Stimulated activated CD4-positive, alpha-beta T cell treated with anti-CD3 and anti-CD28 coated beads, Interleukin-2, amount 100 ng/mL, for 24 hours (primary cell): ENCODE measurements at regions not wholly inside any gene's neighbourhood (a gene's known extent, or its start where the extent isn't known, plus 50 kb on each side); places are given as distances from the start of the nearest gene placed in this dataset.
"Not testable (repeated sequence)": the region's sequence is repeated elsewhere in the genome, so short reads cannot be mapped to it uniquely, and the experiment has no call there.

Experiments
- DNase-seq, 2 donors: peaks; one replicate each; pipeline ENCODE4 v3.0.0-alpha.2; 2020

DNA sequence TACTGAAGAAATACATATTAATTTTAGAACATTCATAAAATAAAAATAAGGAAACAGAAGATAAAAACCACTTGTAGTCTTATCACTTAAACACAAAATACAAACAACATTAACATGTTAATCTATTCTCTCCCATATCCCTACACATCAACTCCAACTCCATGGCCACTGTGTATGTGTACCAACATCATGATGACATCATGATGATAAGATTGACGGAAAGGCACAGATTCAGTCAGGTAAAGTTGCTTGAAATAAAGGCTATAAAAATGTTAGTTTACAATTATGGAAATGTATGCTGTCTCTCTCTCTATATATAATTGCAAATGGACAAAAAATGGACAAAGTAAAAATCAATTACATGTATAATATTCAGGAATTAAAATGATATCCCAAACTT lies 388.5 kb upstream of the UBE2E3 start:
- no peak for DNase-seq

DNA sequence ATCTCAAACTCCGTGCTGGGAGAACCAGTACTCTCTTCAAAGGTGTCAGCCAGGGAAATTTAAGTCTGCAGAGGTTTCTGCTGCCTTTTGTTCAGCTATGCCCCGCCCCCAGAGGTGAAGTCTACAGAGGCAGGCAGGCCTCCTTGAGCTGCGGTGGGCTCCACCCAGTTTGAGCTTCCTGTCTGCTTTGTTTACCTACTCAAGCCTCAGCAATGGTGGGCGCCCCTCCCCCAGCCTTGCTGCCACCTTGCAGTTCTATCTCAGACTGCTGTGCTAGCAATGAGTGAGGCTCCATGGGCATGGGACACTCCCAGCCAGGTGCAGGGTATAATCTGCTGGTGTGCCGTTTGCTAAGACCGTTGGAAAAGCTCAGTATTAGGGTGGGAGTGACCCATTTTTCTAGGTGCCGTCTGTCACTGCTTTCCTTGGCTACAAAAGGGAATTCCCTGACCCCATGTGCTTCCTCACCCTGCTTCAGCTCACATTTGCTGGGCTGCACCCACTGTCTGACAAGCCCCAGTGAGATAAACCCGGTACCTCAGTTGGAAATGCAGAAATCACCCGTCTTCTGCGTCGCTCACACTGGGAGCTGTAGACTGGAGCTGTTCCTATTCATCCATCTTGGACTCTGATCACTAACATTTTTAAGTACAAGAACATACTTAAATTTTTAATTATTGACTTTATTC lies 389.2 kb upstream of the UBE2E3 start:
- not testable (repeated sequence) for DNase-seq

DNA sequence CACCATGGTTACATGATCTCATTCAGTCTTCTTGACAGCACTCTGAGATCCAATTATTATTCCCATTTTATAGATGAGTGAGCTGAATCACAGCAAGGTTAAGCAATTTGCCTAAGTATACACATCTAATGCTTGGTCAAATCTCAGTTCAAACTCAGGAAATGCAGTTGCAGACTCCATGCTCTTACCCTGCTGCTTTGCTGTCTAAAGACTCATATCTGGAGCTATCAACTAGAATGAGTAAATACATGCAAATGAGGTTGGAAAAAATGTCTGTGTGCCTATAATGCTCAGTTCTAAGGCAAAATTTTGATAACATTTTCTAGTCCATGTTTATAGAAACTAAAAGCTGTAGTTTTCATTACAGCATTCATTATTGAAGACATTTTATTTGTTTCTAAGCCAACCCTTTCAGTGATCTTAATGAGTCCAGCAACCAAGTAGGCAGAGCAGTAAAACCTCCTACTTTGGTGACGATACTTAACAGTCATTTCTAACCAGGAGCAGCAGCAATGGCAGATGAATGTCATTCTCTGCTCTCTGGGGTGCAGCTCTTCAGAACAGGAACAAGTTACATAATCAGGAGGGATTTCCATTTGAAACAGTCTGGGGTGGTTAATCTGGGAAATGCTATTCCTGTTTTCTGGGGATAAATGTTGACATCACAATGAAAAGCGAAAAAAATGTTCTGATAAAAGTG lies 396.8 kb upstream of the UBE2E3 start:
- no peak for DNase-seq

DNA sequence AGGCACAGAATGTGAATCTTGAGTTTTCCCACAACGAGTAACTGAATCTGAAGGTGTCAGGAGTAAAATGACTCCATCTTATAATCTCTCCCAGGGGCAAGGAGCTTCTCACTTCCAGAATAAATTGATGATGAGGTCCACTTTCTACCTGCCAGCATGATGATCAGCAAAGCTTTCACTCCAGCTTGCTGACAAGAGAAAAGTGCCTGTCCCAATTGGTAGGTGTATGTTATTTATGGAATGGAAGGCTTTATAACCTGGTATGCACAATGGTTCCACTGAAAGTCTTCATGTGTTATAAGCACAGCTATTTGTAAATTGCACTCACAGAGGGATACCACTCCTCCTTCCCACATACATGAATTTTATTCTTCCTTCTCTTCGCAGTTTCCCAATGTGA lies 401.0 kb upstream of the UBE2E3 start:
- DNase-seq = no peak

DNA sequence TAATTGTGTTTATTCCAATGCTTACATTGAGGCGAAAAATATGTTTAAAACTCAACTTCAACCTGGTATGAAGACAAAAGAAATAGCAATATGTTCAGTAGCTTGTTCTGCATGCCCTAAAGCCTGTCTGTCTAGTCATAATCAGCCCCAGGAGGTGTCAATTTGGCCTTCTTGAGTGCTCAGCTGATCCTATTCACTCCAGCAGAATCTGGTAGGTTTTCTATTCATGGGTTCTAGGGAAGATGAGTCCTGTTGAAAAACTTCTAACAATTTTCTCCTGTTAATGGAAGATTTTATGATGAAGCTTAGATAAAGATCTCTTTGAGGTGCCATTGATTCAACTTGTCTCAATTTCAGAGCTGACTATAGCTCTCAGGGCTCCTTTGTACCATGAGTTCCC lies 402.0 kb upstream of the UBE2E3 start:
- no peak for DNase-seq

DNA sequence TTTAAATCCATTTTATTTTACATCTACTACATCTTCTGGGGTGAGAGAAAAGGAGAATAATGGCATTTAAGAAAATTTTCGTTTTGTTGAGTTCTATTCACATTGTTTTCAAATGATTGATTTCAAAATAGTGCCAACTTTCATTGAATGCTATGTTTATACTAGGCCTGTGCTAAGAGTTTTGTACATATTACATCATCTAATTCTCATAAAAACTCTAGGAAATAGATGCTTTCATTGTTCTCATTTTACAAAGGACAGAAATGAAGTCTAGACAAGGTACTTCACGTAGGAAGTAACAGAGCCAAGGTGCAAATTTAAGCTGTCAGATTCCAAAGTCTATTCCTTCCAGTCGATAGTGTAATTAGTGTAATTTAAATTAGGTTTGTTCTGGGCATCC lies 402.8 kb upstream of the UBE2E3 start:
- no peak for DNase-seq

DNA sequence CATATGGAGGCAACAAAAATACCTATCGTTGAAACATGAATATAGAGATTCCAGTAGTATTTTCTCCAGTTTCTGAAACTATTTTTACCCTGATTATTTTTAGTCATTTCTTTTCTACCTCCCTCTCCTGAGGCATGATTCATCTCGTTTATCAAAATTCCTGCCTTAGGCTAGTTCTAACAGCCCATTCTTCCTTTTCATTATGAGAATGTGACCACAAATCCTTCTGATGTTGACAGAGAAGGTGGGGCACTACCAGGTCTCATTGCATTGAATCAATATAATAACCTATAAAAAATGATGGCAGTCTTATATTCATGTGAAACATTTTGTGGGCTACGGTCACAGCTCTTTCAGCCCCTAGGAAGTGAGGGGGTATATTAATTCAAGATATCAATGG lies 406.5 kb upstream of the UBE2E3 start:
- no peak for DNase-seq

DNA sequence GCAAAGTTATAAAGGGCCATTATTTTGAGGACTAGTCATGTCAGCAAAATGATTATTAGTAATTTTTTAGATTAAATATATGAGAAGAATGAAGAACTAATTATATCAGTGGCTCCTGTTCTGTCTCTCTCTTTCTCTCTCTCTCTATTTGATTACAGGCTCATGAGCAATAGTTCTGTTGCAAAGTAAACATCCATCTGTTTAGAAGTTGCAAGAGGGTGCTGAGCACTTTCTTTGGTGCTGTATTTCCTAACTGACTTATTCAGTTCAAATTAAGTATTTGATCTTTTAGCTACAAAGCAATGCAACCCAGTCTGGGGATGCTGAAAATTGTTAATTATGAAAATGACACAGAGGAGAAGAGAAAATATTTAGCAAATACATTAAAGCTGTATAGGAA lies 408.1 kb upstream of the UBE2E3 start:
- DNase-seq = no peak

DNA sequence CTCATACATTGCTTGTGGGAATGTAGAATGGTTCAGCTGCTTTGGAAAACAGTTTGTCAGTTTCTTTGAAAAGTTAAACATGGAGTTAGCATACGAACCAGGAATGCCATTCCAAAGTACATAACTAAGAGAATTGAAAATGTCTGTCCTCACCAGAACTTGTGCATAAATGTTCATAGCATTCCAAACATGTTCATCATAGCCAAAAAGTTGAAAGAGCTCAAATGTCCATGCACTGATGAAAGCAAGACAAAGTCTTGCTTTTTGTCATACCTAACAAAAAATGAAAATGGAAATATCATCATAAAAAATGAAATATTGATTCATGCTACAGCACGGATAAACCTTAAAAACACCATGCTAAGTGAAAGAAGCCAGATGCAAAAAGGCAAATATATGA lies 408.8 kb upstream of the UBE2E3 start:
- DNase-seq = no peak

DNA sequence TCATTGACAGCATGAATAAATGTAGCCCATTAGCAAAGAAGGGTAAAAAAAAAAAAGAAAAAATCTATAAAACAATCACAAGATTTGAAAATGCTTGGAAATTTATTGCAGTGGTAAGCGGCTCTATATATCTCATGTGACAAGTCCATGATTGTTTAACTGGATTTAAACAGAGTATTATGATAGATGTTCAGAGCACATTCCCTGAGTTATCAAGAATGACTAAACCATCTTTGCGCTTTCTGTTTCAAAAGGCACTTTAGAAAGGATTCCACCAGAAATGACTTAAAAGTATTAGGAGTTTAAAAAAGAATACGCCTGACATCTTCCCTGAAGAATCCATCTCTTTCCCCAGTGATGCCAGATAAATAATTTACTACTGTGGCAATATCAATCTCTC lies 409.5 kb upstream of the UBE2E3 start:
- no peak for DNase-seq

DNA sequence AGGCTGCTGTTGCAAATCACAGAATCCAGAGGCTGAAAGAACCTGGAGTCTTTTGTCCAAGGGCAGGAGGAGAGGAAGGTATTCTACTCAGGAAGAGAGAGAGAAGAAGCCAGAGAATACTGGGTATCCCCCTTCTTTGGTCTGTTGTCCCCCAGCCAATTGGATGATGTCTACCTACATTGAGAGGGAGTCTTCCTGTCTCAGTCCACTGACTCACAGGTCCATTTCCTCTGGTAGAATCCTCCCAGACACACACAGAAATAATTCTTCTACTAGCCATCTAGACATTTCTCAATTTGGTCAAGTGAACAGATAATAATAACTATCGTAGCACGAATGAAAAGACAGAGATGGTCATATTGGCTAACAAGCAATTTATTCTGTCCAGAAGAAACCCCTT lies 416.4 kb upstream of the UBE2E3 start:
- no peak for DNase-seq

DNA sequence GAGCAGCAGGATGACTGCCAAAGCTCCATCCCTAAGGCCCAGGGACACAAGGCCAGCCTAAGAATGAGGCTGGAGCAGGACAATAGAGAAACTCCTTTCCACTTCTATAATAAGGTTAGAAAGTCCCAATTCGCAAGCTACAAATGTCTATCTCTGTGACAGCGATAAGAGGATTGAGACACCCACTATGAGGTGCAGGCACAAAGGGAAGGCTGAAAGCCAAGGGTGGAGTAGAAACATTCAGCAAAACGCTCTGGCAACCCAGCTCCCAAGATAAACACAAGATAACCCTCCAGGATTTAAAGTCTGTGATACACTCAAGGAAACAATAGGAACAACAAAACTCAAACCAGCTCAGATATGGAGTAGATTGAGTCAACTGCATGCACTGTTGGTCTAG lies 418.0 kb upstream of the UBE2E3 start:
- DNase-seq = no peak

DNA sequence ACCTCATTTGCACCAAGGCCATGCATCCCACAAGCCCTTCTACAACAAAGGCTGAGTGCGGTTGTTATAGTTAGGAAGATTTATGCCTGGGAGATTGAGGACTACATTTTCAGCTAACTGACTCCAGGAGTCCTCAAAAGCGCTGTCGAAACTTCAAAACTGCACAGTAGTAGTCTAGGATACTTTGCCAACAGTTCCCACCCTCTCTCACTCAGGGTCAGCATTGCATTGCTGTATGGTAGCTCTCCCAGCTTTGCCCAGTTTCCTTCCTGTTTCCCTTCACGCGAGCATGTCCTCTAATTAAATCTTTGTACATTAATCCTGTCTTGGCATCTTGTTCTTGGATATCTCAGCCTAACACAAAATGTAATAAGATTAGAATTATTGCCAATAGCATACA lies 420.6 kb upstream of the UBE2E3 start:
- no peak for DNase-seq

DNA sequence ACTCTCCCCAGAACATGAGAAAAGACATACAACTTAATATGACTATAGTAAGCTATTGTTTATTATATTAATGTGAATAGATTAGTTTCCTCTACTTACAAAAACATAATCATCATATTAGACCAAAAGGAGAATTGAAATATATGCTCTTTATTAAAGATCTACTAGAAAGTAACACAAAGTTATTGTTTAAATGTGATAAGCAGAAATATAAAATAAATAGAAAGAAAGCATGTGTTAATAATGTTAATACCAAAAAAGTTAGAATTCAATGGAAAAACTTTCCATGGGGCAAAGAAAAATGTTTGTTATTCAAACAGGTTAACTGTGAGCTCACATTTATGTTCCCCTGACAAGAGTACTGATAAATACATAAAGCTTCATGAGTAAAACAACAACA lies 421.4 kb upstream of the UBE2E3 start:
- DNase-seq = no peak

DNA sequence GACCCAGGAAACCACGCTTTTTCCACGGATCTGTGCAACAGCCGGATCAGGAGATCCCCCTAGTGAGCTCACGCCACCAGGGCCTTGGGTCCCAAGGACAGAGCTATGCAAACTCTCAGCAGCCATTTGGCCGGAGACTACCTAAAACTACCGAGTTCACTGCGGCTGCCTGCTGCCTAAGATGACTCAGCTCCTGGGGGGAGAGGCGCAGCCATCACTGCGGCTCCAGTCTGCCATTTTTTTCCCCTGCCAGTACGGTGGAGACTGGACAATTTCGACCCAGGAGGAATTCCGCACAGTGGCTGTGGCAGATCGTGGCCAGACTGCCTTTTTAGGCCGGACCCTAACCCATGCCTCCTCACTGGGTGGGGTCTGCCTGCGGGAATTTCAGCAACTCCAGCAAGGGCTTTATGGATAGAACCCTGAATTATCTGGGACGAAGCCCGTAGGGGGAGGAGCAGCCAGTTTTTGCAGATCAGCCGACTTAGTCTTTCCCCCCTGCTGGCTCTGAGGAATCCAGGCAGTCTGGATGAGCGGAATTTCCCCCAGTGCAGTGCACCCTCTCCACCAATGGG lies 424.9 kb upstream of the UBE2E3 start:
- no peak for DNase-seq

DNA sequence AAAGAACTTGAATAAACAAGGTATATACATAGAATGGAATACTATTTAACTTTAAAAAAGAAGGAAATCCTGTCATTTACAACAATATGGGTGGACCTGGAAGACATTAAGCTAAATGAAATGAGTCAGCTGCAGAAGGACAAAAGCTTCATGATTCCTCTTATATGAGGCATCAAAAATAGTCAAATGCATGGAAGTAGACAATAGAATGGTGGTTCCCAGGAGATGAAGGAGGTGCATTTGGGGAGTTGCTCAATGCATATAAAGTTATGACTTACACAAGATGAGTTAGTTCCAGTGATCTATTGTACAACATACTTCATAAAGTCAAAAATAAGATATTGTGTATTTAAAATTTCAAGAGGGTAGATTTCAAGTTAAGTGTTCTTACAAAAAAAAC lies 426.1 kb upstream of the UBE2E3 start:
- no peak for DNase-seq

DNA sequence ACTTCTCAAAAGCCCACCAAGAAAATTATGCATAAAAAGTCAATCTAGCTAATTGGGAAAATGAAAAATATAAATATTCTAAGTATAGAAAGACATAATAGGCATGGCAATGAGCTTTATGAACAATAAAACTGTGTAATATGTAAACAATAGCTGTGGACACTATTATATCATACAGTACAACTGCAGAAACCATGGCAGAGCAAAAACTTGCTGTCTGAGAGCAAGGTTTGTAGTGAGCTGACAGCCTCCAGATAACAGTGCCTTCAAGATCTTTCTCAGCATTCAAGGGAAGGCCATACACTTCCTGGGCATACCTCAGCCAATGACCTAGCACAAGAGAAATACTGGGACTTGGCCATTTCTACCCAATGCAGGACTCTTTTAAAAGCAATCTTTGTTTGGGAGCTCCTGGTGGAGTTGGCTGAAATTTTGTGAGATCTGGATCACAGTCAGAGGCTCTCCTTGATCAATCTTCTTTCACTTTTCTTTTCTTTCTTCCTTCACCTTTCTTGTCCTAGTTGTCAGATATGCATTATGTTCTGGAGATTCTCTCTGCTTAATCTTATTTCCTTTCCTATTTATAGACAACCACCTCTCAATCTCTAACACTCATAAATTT lies 427.2 kb upstream of the UBE2E3 start:
- DNase-seq = no peak

DNA sequence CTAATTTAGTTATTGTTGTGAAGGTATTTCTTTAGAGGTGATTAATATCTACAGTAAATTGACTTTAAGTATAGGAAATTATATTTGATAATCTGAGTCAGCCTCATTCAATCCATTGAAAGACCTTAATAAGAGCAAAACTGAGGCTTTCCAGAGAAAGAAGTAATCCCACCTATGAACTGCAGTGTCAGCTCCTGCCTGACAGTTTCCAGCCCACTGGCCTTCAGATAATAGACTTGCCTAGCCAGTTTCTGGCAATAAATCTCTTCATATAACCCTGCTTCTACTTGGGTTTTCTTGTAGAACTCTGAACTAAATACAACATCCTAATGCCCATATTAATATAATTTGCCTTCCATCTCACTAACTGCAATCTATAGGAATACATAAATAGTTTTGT lies 437.9 kb upstream of the UBE2E3 start:
- no peak for DNase-seq

DNA sequence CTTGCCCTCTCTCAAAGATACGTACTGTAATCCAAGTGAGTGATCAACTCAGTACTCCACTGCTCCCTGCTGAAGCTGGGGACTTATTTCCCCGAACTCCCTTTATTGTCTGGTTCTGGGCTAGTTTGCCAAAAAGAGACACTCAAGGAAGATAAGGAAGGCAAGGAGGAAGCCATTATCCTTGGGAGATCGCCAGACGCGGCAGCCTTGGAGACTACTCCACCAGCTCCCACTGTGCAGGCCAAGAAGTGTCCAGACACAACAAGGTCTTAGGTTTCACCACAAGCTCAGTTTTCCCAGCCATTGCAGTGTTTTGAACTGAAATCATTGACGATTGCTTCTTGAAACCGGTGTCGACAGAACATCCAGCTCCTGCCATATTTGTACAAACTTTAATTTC lies 439.6 kb upstream of the UBE2E3 start:
- no peak for DNase-seq

DNA sequence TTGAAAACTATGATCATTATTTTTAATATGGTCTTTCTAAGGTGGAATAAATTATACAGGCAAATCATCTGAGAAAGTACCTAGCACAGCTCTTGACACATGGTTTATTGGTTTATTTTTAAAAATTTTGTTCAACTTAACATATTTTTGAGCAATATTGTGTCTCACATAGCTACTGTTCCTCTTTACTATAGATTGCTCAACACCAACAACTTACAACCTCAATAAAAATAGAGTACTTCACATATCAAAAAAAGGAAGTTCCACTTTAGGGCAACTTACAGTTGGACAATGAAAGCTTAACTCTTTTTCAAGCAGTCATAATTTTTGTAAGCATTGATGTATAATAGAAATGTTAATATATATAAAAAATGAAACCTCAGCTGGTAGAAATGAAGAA lies 440.9 kb upstream of the UBE2E3 start:
- DNase-seq = no peak

DNA sequence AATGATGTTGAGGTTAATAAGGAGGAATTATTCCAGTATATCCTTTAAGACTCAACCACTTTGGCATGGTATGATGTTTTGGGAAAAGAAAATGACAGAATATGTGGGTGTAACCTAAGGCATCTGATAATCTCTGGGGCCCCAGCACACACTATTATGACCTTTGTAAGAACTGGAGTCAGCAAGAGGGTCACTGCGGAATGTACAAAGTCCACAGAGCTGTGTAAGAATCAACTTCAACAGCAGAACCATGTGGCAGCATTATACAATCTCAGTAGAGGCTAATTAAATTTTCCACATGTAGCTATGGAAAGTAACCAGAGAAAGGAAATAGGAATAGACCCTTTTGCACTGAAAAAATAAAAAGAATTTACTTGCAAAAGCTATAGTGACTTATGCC lies 445.1 kb upstream of the UBE2E3 start:
- DNase-seq = no peak

DNA sequence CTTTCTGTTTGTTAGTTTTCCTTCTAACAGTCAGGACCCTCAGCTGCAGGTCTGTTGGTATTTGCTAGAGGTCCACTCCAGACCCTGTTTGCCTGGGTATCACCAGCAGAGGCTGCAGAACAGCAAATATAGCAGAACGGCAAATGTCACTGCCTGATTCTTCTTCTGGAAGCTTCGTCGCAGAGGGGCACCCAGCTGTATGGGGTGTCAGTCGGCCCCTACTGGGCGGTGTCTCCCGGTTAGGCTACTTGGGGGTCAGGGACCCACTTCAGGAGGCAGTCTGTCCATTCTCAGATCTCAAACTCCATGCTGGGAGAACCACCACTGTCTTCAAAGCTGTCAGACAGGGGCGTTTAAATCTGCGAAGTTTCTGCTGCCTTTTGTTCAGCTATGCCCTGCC lies 448.6 kb upstream of the UBE2E3 start:
- not testable (repeated sequence) for DNase-seq

DNA sequence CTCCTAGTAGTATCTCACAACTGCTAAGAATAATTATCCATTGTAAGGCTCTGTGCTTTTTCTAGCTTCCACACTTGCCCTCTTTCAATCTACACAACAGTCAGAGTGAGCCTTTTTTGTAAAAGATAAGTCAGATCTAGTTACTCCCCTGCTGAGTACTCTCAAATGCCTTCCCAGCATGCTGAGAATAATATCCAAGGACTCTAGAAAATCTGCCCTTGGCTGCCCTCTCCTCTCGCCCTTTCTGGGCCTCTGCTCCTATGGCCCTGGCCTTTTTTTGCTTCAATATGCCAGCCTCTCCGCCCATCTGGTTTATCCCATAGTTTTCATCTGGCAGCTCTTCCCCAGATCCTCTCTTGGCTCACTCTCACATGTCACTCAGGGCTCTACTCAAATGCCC lies 455.9 kb upstream of the UBE2E3 start:
- no peak for DNase-seq

DNA sequence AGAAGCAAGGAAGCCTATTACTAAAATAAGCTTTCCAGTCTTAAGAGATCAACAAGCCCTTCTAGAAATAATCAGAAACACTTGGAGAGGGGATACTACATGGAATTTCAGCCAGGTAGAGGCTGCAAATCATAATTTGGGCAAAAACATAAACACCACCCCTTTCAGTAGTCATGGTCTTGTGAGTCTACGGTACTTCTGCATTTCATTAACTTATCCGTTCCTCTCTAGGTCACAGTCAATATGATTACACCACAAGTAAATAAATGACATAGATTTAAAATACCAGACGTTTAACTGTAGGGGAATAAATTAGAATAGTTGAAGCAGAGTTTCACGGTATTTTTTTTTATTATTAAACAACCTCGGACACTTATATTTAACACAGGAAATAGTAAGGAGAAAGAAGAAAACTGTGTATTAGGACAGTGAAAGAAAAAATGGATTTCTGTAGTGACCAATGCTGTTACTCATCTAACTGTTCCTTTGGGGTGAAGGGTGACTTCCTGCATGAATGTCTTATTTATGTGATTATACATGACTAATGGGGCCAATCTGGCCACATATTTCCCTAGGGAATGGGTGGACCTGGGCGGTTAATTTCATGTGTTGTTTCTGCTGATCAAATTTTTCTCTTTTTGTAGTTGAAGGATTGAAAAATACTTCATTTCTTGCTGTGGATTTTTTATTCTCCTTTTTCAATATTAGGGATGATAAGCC lies 456.6 kb upstream of the UBE2E3 start:
- DNase-seq = no peak
